Adrenal gland (tissue), 5 donors: ENCODE measurements at regions not wholly inside any gene's neighbourhood (a gene's known extent, or its start where the extent isn't known, plus 50 kb on each side); places are given as distances from the start of the nearest gene placed in this dataset.

ENCODE experiments used
- POLR2A ChIP-seq, 2 donors: fragments of 450-650 bp; IDR thresholded peaks; one replicate each; pipeline ENCODE4 v1.6.1; 2017; ENCODE audit warnings: antibody characterized with exemption in 2 of 2, mild to moderate bottlenecking in 2 of 2, moderate library complexity in 1 of 2
- TF ChIP-seq, protein P1 (sequence below), 6 experiments: fragments of 450-650 bp in 4 of 6; fragments of 200-600 bp in 2 of 6; sonication (generic) in 1 of 6; IDR thresholded peaks; 1 replicate in 5 of 6; 2 replicates in 1 of 6; pipeline versions ENCODE4 v1.5.1 to v1.8.0; 2016 to 2021; ENCODE audit warnings: antibody characterized with exemption in 6 of 6, mild to moderate bottlenecking in 2 of 6, moderate library complexity in 1 of 6
- donor health status: DM: no; HTN: no; CAD: no.

GRCh38 chr15:81776976-81777375 is 268.8 kb downstream of the MEX3B start:
- TF ChIP-seq POLR2A (IDR thresholded peaks at IDR 0.05): no peak
- TF ChIP-seq, protein P1, sequence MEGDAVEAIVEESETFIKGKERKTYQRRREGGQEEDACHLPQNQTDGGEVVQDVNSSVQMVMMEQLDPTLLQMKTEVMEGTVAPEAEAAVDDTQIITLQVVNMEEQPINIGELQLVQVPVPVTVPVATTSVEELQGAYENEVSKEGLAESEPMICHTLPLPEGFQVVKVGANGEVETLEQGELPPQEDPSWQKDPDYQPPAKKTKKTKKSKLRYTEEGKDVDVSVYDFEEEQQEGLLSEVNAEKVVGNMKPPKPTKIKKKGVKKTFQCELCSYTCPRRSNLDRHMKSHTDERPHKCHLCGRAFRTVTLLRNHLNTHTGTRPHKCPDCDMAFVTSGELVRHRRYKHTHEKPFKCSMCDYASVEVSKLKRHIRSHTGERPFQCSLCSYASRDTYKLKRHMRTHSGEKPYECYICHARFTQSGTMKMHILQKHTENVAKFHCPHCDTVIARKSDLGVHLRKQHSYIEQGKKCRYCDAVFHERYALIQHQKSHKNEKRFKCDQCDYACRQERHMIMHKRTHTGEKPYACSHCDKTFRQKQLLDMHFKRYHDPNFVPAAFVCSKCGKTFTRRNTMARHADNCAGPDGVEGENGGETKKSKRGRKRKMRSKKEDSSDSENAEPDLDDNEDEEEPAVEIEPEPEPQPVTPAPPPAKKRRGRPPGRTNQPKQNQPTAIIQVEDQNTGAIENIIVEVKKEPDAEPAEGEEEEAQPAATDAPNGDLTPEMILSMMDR (IDR thresholded peaks at IDR 0.05): no peak
